ENCODE measurements at regions not wholly inside any gene's neighbourhood (a gene's known extent, or its start where the extent isn't known, plus 50 kb on each side); places are given as distances from the start of the nearest gene placed in this dataset.

DNA sequence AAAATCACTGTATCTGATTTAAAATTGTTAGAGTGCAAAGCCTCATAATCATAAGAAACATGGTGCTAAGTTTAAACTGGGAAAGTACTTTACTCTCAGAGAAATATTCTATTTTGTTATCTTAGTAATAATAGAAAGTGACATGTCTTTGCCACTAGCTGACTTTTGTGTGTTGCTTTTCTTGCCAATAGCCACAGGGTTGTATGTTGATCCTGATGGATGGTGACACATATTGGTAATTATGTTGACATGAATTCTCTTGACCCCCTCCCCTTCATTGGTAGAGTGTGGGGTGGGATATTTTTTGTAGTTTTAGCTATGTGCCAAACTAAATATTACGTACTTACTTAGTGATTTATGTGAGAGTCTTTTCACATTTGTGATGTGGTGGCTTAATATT is 103.1 kb upstream of the MAP9 start:
- CTCF ChIA-PET = no interaction called here
- no peaks in the 10 kb centered on the region for H3K9me3 Mint-ChIP-seq
- intact Hi-C loops (cut with micrococcal nuclease) = no loop called here
- no peaks in the 10 kb centered on the region for H3K4me1 Mint-ChIP-seq (ENCODE audit: low read depth)
- DNase-seq (no peak), ATAC-seq (no peak)
- POLR2A ChIA-PET = no interaction called here
- TF ChIP-seq, protein P1, sequence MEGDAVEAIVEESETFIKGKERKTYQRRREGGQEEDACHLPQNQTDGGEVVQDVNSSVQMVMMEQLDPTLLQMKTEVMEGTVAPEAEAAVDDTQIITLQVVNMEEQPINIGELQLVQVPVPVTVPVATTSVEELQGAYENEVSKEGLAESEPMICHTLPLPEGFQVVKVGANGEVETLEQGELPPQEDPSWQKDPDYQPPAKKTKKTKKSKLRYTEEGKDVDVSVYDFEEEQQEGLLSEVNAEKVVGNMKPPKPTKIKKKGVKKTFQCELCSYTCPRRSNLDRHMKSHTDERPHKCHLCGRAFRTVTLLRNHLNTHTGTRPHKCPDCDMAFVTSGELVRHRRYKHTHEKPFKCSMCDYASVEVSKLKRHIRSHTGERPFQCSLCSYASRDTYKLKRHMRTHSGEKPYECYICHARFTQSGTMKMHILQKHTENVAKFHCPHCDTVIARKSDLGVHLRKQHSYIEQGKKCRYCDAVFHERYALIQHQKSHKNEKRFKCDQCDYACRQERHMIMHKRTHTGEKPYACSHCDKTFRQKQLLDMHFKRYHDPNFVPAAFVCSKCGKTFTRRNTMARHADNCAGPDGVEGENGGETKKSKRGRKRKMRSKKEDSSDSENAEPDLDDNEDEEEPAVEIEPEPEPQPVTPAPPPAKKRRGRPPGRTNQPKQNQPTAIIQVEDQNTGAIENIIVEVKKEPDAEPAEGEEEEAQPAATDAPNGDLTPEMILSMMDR (IDR thresholded peaks at IDR 0.05) = no peak
- H3K27me3 Mint-ChIP-seq = no peaks in the 10 kb centered on the region
- H3K36me3 Mint-ChIP-seq (ENCODE audit: low read depth) = no peaks in the 10 kb centered on the region
- H3K27ac Mint-ChIP-seq = no peak overlapping the region
- H3K4me3 Mint-ChIP-seq = no peak overlapping the region

DNA sequence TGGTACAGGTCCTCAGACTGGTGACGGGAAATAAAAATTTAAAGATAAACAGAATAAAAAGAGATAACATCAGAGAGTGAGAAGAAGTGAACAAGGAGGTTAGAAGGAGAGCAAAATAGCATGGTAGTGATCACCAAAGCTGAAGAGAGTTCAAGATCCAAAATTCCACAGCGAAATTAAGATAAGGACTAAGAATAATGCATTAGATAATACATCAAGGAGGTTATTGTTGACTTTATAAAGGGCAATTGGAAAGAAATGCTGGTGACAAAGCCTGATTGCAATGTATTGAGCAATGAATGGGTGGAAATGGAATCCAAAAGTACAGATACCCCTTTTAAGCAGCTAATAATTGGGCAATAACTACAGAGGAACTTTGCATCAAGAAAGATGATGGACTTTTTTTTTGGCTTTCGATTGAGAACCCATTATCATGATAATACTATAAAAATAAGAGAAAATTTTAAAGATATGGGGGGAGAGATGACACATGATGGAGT is 101.6 kb upstream of the MAP9 start:
- TF ChIP-seq, protein P1 (IDR thresholded peaks at IDR 0.05) = no peak
- Mint-ChIP-seq H3K9me3 (no peaks in the 10 kb centered on the region), H3K4me3 (no peak overlapping the region), H3K27ac (no peak overlapping the region), H3K27me3 (no peaks in the 10 kb centered on the region), H3K36me3 (ENCODE audit: low read depth) (no peaks in the 10 kb centered on the region), H3K4me1 (ENCODE audit: low read depth) (no peaks in the 10 kb centered on the region)
- ChIA-PET CTCF (no interaction called here), POLR2A (no interaction called here)
- intact Hi-C loops (cut with micrococcal nuclease) = no loop called here
- ATAC-seq (no peak), DNase-seq (no peak)

GRCh38 chr4:155474758-155475157 is 98.0 kb upstream of the MAP9 start:
- CTCF ChIA-PET = interaction anchor here (1.0 kb wide), 1 partner anchor 29 kb away, joined by 3 read pairs; no protein-coding TSS in a partner anchor
- H3K9me3 Mint-ChIP-seq = no peaks in the 10 kb centered on the region
- H3K4me1 Mint-ChIP-seq (ENCODE audit: low read depth) = no peaks in the 10 kb centered on the region
- intact Hi-C loops (cut with micrococcal nuclease) = no loop called here
- no peak overlapping the region for H3K27ac Mint-ChIP-seq
- TF ChIP-seq, protein P1 (IDR thresholded peaks at IDR 0.05) = no peak
- H3K36me3 Mint-ChIP-seq (ENCODE audit: low read depth) = no peaks in the 10 kb centered on the region
- no peak overlapping the region for H3K4me3 Mint-ChIP-seq
- DNase-seq (no peak), ATAC-seq (no peak)
- peaks cover 3% of the 10 kb centered on the region for H3K27me3 Mint-ChIP-seq
- POLR2A ChIA-PET = no interaction called here

DNA sequence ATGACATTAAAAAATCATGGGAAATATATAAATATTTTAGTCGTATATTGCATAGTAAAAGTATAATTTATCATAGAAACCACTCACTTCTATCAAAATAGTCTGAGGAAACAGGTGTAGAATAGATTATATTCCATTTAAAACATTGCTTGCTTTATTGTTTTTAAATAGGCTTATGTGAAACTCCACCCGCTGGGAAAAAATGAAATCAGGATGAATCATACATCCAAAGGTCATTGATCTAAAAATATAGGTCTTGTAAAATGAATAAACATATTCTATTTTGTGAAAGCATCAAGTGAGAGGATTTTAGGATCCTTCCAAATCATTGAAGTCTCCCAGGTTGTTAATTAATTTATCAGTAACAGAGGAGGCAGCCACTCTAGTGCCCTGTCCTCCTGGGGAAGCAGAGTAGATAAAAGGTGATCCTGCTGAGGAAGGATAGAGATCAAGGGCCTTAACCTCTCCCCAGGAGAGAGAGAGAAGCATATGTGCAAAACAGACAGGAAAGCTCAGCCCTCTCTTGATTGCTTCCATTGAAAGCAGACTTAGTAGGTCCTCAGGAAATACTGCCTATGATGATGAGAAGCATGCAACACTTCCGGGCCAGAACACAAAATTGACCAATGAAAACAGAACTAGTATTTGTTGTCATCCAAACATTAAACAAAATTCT is 96.8 kb upstream of the MAP9 start:
- ChIA-PET POLR2A (no interaction called here), CTCF (no interaction called here)
- Mint-ChIP-seq H3K4me1 (ENCODE audit: low read depth) (no peaks in the 10 kb centered on the region), H3K9me3 (no peaks in the 10 kb centered on the region), H3K27ac (no peak overlapping the region), H3K27me3 (peaks cover 4% of the 10 kb centered on the region), H3K36me3 (ENCODE audit: low read depth) (no peaks in the 10 kb centered on the region), H3K4me3 (no peak overlapping the region)
- ATAC-seq (no peak), DNase-seq (no peak)
- intact Hi-C loops (cut with micrococcal nuclease) = no loop called here
- TF ChIP-seq, protein P1 (IDR thresholded peaks at IDR 0.05) = no peak

DNA sequence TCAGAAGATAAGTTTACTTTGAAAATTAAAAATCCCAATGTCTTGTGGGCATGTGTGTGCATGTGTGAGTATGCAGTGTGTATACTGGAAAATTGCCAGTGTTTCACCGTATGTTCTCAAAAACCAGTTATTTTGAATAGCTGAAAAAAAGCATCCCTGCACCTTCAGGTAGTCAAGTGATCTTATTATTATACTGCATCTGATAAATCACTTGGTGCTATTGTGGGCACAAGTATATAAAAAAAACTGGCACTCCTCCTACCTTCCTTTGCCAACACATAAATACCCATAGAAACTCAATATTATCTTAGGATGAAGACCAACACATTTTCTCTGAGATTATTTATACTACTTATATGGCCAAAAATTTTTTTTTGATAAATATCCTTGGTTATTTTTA is 91.5 kb upstream of the MAP9 start:
- no peak overlapping the region for H3K4me3 Mint-ChIP-seq
- no peaks in the 10 kb centered on the region for H3K36me3 Mint-ChIP-seq (ENCODE audit: low read depth)
- TF ChIP-seq, protein P1 (IDR thresholded peaks at IDR 0.05) = no peak
- no peaks in the 10 kb centered on the region for H3K4me1 Mint-ChIP-seq (ENCODE audit: low read depth)
- ChIA-PET CTCF (no interaction called here), POLR2A (no interaction called here)
- ATAC-seq (no peak), DNase-seq (no peak)
- H3K27me3 Mint-ChIP-seq = peaks cover 6% of the 10 kb centered on the region
- H3K27ac Mint-ChIP-seq = no peak overlapping the region
- intact Hi-C loops (cut with micrococcal nuclease) = no loop called here
- no peaks in the 10 kb centered on the region for H3K9me3 Mint-ChIP-seq
